Tibial nerve (tissue), 4 donors: ENCODE measurements at regions not wholly inside any gene's neighbourhood (a gene's known extent, or its start where the extent isn't known, plus 50 kb on each side); places are given as distances from the start of the nearest gene placed in this dataset.

Source experiments
- DNase-seq, 2 donors: peaks; one replicate each; pipeline ENCODE4 v3.0.0-alpha.2; 2019; ENCODE audit warnings: low spot score in 2 of 2
- H3K27ac ChIP-seq, 4 donors: fragments of 200-600 bp; sonication (generic) in 3 of 4; one replicate each; pipeline ENCODE4 v1.5.1; 2017 to 2019; ENCODE audit warnings: mild to moderate bottlenecking in 1 of 4
- H3K27me3 ChIP-seq, 2 donors: fragments of 200-600 bp; sonication (generic) in 1 of 2; one replicate each; pipeline versions ENCODE4 v1.5.1 to v1.6.0; 2017 to 2019
- H3K36me3 ChIP-seq, 3 donors: fragments of 200-600 bp; sonication (generic); one replicate each; pipeline ENCODE4 v1.5.1; 2018 to 2019
- H3K4me1 ChIP-seq, 4 donors: fragments of 200-600 bp; sonication (generic) in 3 of 4; one replicate each; pipeline ENCODE4 v1.5.1; 2017 to 2019
- H3K4me3 ChIP-seq, 4 donors: fragments of 200-600 bp; sonication (generic) in 3 of 4; one replicate each; pipeline ENCODE4 v1.5.1; 2017 to 2019; ENCODE audit warnings: mild to moderate bottlenecking in 1 of 4, moderate library complexity in 1 of 4
- H3K9me3 ChIP-seq, 4 donors: fragments of 200-600 bp; sonication (generic) in 3 of 4; one replicate each; pipeline ENCODE4 v1.5.1; 2017 to 2019
- CTCF ChIP-seq, 5 experiments: fragments of 200-600 bp in 3 of 5; fragments of 450-650 bp in 2 of 5; sonication (generic) in 3 of 5; IDR thresholded peaks; one replicate each; pipeline ENCODE4 v1.5.1; 2016 to 2019; ENCODE audit warnings: antibody characterized with exemption in 5 of 5, mild to moderate bottlenecking in 3 of 5, moderate library complexity in 2 of 5
- EP300 ChIP-seq, 2 donors: sonication (generic); formaldehyde crosslinking; IDR thresholded peaks; one replicate each; pipeline ENCODE4 v1.6.1; 2017; ENCODE audit warnings: antibody characterized with exemption in 2 of 2, mild to moderate bottlenecking in 1 of 2
- POLR2A ChIP-seq, 2 donors: fragments of 450-650 bp; IDR thresholded peaks; one replicate each; pipeline ENCODE4 v1.6.1; 2017; ENCODE audit warnings: antibody characterized with exemption in 2 of 2, mild to moderate bottlenecking in 2 of 2, moderate library complexity in 2 of 2
- WGBS, 2 donors: methylation state at CpG; one replicate each; pipeline ENCODE4 v1.1.5; 2018; 5-methylcytosine and 5-hydroxymethylcytosine counted together

- Histone ChIP-seq H3K4me1 (peaks cover 0 to 47% (median 5%) of the 10 kb centered on the region in 4 donors), H3K27ac (no peak overlapping the region), H3K27me3 (no peaks in the 10 kb centered on the region), H3K36me3 (no peaks in the 10 kb centered on the region), H3K9me3 (no peaks in the 10 kb centered on the region), H3K4me3 (no peak overlapping the region)
- TF ChIP-seq EP300 (IDR thresholded peaks at IDR 0.05) (no peak), CTCF (IDR thresholded peaks at IDR 0.05) (no peak), POLR2A (IDR thresholded peaks at IDR 0.05) (no peak)
- DNase-seq, result no peak
- WGBS, 2 donors, result 84 to 87% methylated on average over 9 of the region's 9 CpGs
Measured at GRCh38 chr2:15796167-15796942, 144.0 kb upstream of the MYCN start.

- no peak for TF ChIP-seq CTCF (IDR thresholded peaks at IDR 0.05)
- no peak for TF ChIP-seq EP300 (IDR thresholded peaks at IDR 0.05)
- TF ChIP-seq POLR2A (IDR thresholded peaks at IDR 0.05), result no peak
- WGBS, 2 donors, result 77 to 81% methylated on average over 11 of the region's 11 CpGs
- Histone ChIP-seq H3K4me1 (peaks cover 0 to 47% (median 5%) of the 10 kb centered on the region in 4 donors), H3K4me3 (no peak overlapping the region), H3K27me3 (no peaks in the 10 kb centered on the region), H3K27ac (no peak overlapping the region), H3K36me3 (no peaks in the 10 kb centered on the region), H3K9me3 (no peaks in the 10 kb centered on the region)
- DNase-seq, result no peak
Measured at GRCh38 chr2:15797231-15797938, 143.0 kb upstream of the MYCN start.

- no peak for DNase-seq
- no peak overlapping the region for H3K4me3 ChIP-seq
- TF ChIP-seq EP300 (IDR thresholded peaks at IDR 0.05), result no peak
- TF ChIP-seq POLR2A (IDR thresholded peaks at IDR 0.05), result no peak
- TF ChIP-seq CTCF (IDR thresholded peaks at IDR 0.05), result no peak
- H3K27ac ChIP-seq, result peak overlapping the region in 1 of 4 donors; percentile 72
- no peaks in the 10 kb centered on the region for H3K27me3 ChIP-seq
- WGBS, 2 donors, result 60 to 65% methylated on average over 2 to 5 of the region's 5 CpGs
- H3K4me1 ChIP-seq, result peaks cover 0 to 47% (median 7%) of the 10 kb centered on the region in 4 donors
- no peaks in the 10 kb centered on the region for H3K36me3 ChIP-seq
- no peaks in the 10 kb centered on the region for H3K9me3 ChIP-seq
Measured at GRCh38 chr2:15797939-15798281, 142.4 kb upstream of the MYCN start.

- WGBS, 2 donors, result 74 to 80% methylated on average over 5 of the region's 5 CpGs
Measured at GRCh38 chr2:15798701-15799431, 141.5 kb upstream of the MYCN start.

More at GRCh38 chr2:15798701-15799431, 141.5 kb upstream of the MYCN start:
- Histone ChIP-seq H3K9me3 (no peaks in the 10 kb centered on the region), H3K27me3 (no peaks in the 10 kb centered on the region), H3K36me3 (no peaks in the 10 kb centered on the region), H3K4me1 (peaks cover 0 to 50% (median 9%) of the 10 kb centered on the region in 4 donors), H3K27ac (peak overlapping the region in 2 of 4 donors; percentile 18 to 72), H3K4me3 (no peak overlapping the region)
- TF ChIP-seq EP300 (IDR thresholded peaks at IDR 0.05) (no peak), POLR2A (IDR thresholded peaks at IDR 0.05) (no peak), CTCF (IDR thresholded peaks at IDR 0.05) (no peak)
- DNase-seq, result no peak
